GM18861 (cell line): ENCODE measurements at regions not wholly inside any gene's neighbourhood (a gene's known extent, or its start where the extent isn't known, plus 50 kb on each side); places are given as distances from the start of the nearest gene placed in this dataset.
"Not testable (repeated sequence)": the region's sequence is repeated elsewhere in the genome, so short reads cannot be mapped to it uniquely, and the experiment has no call there.

Experiments used
- ATAC-seq: cut with Tn5 transposase; IDR thresholded peaks from one replicate; pipeline ENCODE4 v1.9.1; 2021; ENCODE audit not compliant: unreplicated experiment

- ATAC-seq, result not testable (repeated sequence)
Measured at GRCh38 chr2:87500951-87501350, 246.9 kb upstream of the PLGLB2 start.

- not testable (repeated sequence) for ATAC-seq
Measured at GRCh38 chr2:87502948-87503347, 244.9 kb upstream of the PLGLB2 start.

GRCh38 chr2:87505239-87505638 is 242.6 kb upstream of the PLGLB2 start:
- ATAC-seq, result not testable (repeated sequence)

GRCh38 chr2:87505909-87506308 is 242.0 kb upstream of the PLGLB2 start:
- ATAC-seq, result not testable (repeated sequence)

- ATAC-seq, result not testable (repeated sequence)
Measured at GRCh38 chr2:87507378-87508348, 240.2 kb upstream of the PLGLB2 start.

GRCh38 chr2:87511195-87511778 is 236.6 kb upstream of the PLGLB2 start:
- ATAC-seq, result not testable (repeated sequence)

- not testable (repeated sequence) for ATAC-seq
Measured at GRCh38 chr2:87512864-87513530, 234.9 kb upstream of the PLGLB2 start.

- ATAC-seq, result peak; percentile 69
Measured at GRCh38 chr2:87514034-87514433, 233.9 kb upstream of the PLGLB2 start.

- not testable (repeated sequence) for ATAC-seq
Measured at GRCh38 chr2:87514515-87514914, 233.4 kb upstream of the PLGLB2 start.

GRCh38 chr2:87515226-87515625 is 232.7 kb upstream of the PLGLB2 start:
- ATAC-seq, result not testable (repeated sequence)

- not testable (repeated sequence) for ATAC-seq
Measured at GRCh38 chr2:87515875-87516274, 232.0 kb upstream of the PLGLB2 start.

- not testable (repeated sequence) for ATAC-seq
Measured at GRCh38 chr2:87516369-87516967, 231.4 kb upstream of the PLGLB2 start.

GRCh38 chr2:87517438-87517837 is 230.4 kb upstream of the PLGLB2 start:
- peak; percentile 24 for ATAC-seq

GRCh38 chr2:87518066-87518465 is 229.8 kb upstream of the PLGLB2 start:
- ATAC-seq, result not testable (repeated sequence)

- not testable (repeated sequence) for ATAC-seq
Measured at GRCh38 chr2:87518547-87518946, 229.3 kb upstream of the PLGLB2 start.

- ATAC-seq, result peak; percentile 40
Measured at GRCh38 chr2:87519158-87520011, 228.5 kb upstream of the PLGLB2 start.

GRCh38 chr2:87521057-87521456 is 226.8 kb upstream of the PLGLB2 start:
- ATAC-seq, result peak; percentile 38

- ATAC-seq, result not testable (repeated sequence)
Measured at GRCh38 chr2:87521489-87521888, 226.4 kb upstream of the PLGLB2 start.

GRCh38 chr2:87524619-87525188 is 223.2 kb upstream of the PLGLB2 start:
- not testable (repeated sequence) for ATAC-seq
